MM.1S (cell line): ENCODE measurements at regions not wholly inside any gene's neighbourhood (a gene's known extent, or its start where the extent isn't known, plus 50 kb on each side); places are given as distances from the start of the nearest gene placed in this dataset.

Experiments used
- DNase-seq: peaks from one replicate; pipeline ENCODE4 v3.0.0-alpha.2; 2015
- H2AFZ ChIP-seq: fragments of 300-600 bp; sonication (generic); 2 replicates; pipeline ENCODE4 v1.6.0; 2016; ENCODE audit warnings: antibody characterized with exemption, low read length
- H3F3A ChIP-seq: fragments of 300-600 bp; sonication (generic); 2 replicates; pipeline ENCODE4 v1.6.1; 2016; ENCODE audit warnings: mild to moderate bottlenecking, antibody characterized with exemption, low read length, moderate library complexity, mixed read lengths; ENCODE audit not compliant: insufficient read depth
- H3K27ac ChIP-seq: fragments of 300-600 bp; sonication (generic); 2 replicates; pipeline ENCODE4 v1.5.1; 2016; ENCODE audit warnings: mild to moderate bottlenecking, low read length
- H3K27me3 ChIP-seq: fragments of 300-600 bp; sonication (generic); replicated peaks from 2 replicates; pipeline ENCODE4 v1.6.0; 2016; ENCODE audit warnings: low read length; ENCODE audit not compliant: insufficient read depth
- H3K36me3 ChIP-seq: fragments of 300-600 bp; sonication (generic); replicated peaks from 2 replicates; pipeline ENCODE4 v1.6.1; 2016; ENCODE audit warnings: mild to moderate bottlenecking, low read length, mixed read lengths; ENCODE audit not compliant: insufficient read depth
- H3K4me1 ChIP-seq: fragments of 300-600 bp; sonication (generic); 2 replicates; pipeline ENCODE4 v1.6.1; 2016; ENCODE audit warnings: low read length, mixed read lengths
- H3K4me2 ChIP-seq: fragments of 300-600 bp; sonication (generic); 2 replicates; pipeline ENCODE4 v1.6.0; 2016; ENCODE audit warnings: low read depth, low read length
- H3K4me3 ChIP-seq: fragments of 300-600 bp; sonication (generic); 2 replicates; pipeline ENCODE4 v1.5.1; 2016; ENCODE audit warnings: low read length, mixed read lengths
- H3K79me2 ChIP-seq: fragments of 300-600 bp; sonication (generic); 2 replicates; pipeline ENCODE4 v1.6.1; 2016; ENCODE audit warnings: mixed run types, low read length, mixed read lengths
- H3K9ac ChIP-seq: fragments of 300-600 bp; sonication (generic); 2 replicates; pipeline ENCODE4 v1.6.1; 2016; ENCODE audit warnings: low read length, mixed read lengths
- H3K9me2 ChIP-seq: fragments of 300-600 bp; sonication (generic); replicated peaks from 2 replicates; pipeline ENCODE4 v1.6.1; 2016; ENCODE audit warnings: mild to moderate bottlenecking, low read length, mixed read lengths; ENCODE audit not compliant: insufficient read depth
- H3K9me3 ChIP-seq: fragments of 300-600 bp; sonication (generic); replicated peaks from 2 replicates; pipeline ENCODE4 v1.6.1; 2016; ENCODE audit warnings: mild to moderate bottlenecking, low read length, mixed read lengths; ENCODE audit not compliant: insufficient read depth
- H4K20me1 ChIP-seq: fragments of 300-600 bp; sonication (generic); 2 replicates; pipeline ENCODE4 v1.6.1; 2016; ENCODE audit warnings: mild to moderate bottlenecking, low read length, moderate library complexity, mixed read lengths; ENCODE audit not compliant: insufficient read depth
- CTCF ChIP-seq: fragments of 300-600 bp; sonication (generic); IDR thresholded peaks from 2 replicates; pipeline ENCODE4 v1.5.1; 2016; ENCODE audit warnings: antibody characterized with exemption, low read length, mixed read lengths
- EZH2 ChIP-seq: fragments of 300-600 bp; sonication (generic); optimal IDR thresholded peaks from 2 replicates; pipeline ENCODE3; 2017; ENCODE audit warnings: low read depth, mild to moderate bottlenecking, antibody characterized with exemption, low read length, mixed read lengths
- EZH2phosphoT487 ChIP-seq: fragments of 300-600 bp; sonication (generic); IDR thresholded peaks from 2 replicates; pipeline ENCODE4 v1.6.1; 2018; ENCODE audit warnings: antibody characterized with exemption, low read length

GRCh38 chrX:63475200-63475599 is 124.1 kb upstream of the SPIN4 start:
- no peaks in the 10 kb centered on the region for H3K4me1 ChIP-seq
- H3K9ac ChIP-seq, result no peak overlapping the region
- H3F3A ChIP-seq, result no peaks in the 10 kb centered on the region
- H4K20me1 ChIP-seq, result no peaks in the 10 kb centered on the region
- TF ChIP-seq CTCF (no peak), EZH2phosphoT487 (no peak), EZH2 (no peak)
- H3K27ac ChIP-seq, result no peak overlapping the region
- H3K9me3 ChIP-seq, result no peaks in the 10 kb centered on the region
- no peaks in the 10 kb centered on the region for H3K79me2 ChIP-seq
- H3K4me3 ChIP-seq, result no peak overlapping the region
- DNase-seq, result no peak
- H3K36me3 ChIP-seq, result no peaks in the 10 kb centered on the region
- H2AFZ ChIP-seq, result no peak overlapping the region
- H3K27me3 ChIP-seq, result no peaks in the 10 kb centered on the region
- H3K9me2 ChIP-seq, result no peaks in the 10 kb centered on the region
- no peak overlapping the region for H3K4me2 ChIP-seq

- Histone ChIP-seq H2AFZ (no peak overlapping the region), H3K36me3 (no peaks in the 10 kb centered on the region), H3K79me2 (no peaks in the 10 kb centered on the region), H4K20me1 (no peaks in the 10 kb centered on the region), H3K9ac (no peak overlapping the region), H3K4me1 (no peaks in the 10 kb centered on the region), H3K9me2 (no peaks in the 10 kb centered on the region), H3K4me2 (no peak overlapping the region), H3K9me3 (no peaks in the 10 kb centered on the region), H3K27me3 (no peaks in the 10 kb centered on the region), H3K4me3 (no peak overlapping the region), H3K27ac (no peak overlapping the region), H3F3A (no peaks in the 10 kb centered on the region)
- TF ChIP-seq EZH2phosphoT487 (no peak), CTCF (no peak), EZH2 (no peak)
- DNase-seq, result no peak
Measured at GRCh38 chrX:63471004-63471403, 119.9 kb upstream of the SPIN4 start.

GRCh38 chrX:63470506-63470905 is 119.4 kb upstream of the SPIN4 start:
- Histone ChIP-seq H2AFZ (no peak overlapping the region), H3K4me1 (no peaks in the 10 kb centered on the region), H3K27me3 (no peaks in the 10 kb centered on the region), H3K9me3 (no peaks in the 10 kb centered on the region), H3K4me2 (no peak overlapping the region), H3K4me3 (no peak overlapping the region), H4K20me1 (no peaks in the 10 kb centered on the region), H3K36me3 (no peaks in the 10 kb centered on the region), H3K27ac (no peak overlapping the region), H3K9ac (no peak overlapping the region), H3K79me2 (no peaks in the 10 kb centered on the region), H3F3A (no peaks in the 10 kb centered on the region), H3K9me2 (no peaks in the 10 kb centered on the region)
- DNase-seq, result no peak
- TF ChIP-seq EZH2phosphoT487, result no peak
- TF ChIP-seq EZH2, result no peak
- TF ChIP-seq CTCF, result no peak
